Mesendoderm (in vitro differentiated cells): ENCODE measurements at regions not wholly inside any gene's neighbourhood (a gene's known extent, or its start where the extent isn't known, plus 50 kb on each side); places are given as distances from the start of the nearest gene placed in this dataset.

ENCODE experiments used
- DNase-seq: peaks from one replicate; pipeline ENCODE4 v3.0.0; 2013
- H2AK5ac ChIP-seq: 2 replicates; pipeline ENCODE4 v1.6.1; 2013; ENCODE audit warnings: low read length, inconsistent platforms
- H2BK120ac ChIP-seq: 2 replicates; pipeline ENCODE4 v1.6.1; 2013; ENCODE audit warnings: low read depth, mild to moderate bottlenecking, low read length, moderate library complexity, mixed read lengths
- H2BK15ac ChIP-seq: replicated peaks from 2 replicates; pipeline ENCODE4 v1.6.1; 2013; ENCODE audit warnings: low read depth, mild to moderate bottlenecking, moderate library complexity
- H2BK5ac ChIP-seq: 2 replicates; pipeline ENCODE4 v1.6.1; 2013; ENCODE audit warnings: low read length, inconsistent platforms
- H3K18ac ChIP-seq: 2 replicates; pipeline ENCODE4 v1.6.1; 2013; ENCODE audit warnings: mild to moderate bottlenecking, low read length, mixed read lengths
- H3K23ac ChIP-seq: one replicate; pipeline ENCODE4 v1.6.1; 2013; ENCODE audit warnings: low read length
- H3K27ac ChIP-seq: 2 replicates; pipeline ENCODE4 v1.5.1; 2013; ENCODE audit warnings: low read depth, mild to moderate bottlenecking, inconsistent platforms, low read length, moderate library complexity
- H3K27me3 ChIP-seq: 2 replicates; pipeline ENCODE4 v1.6.1; 2013; ENCODE audit warnings: low read length, control low read depth, mild to moderate bottlenecking, inconsistent platforms; ENCODE audit not compliant: insufficient read depth, poor library complexity
- H3K36me3 ChIP-seq: 2 replicates; pipeline ENCODE4 v1.6.1; 2013; ENCODE audit warnings: low read length, inconsistent platforms; ENCODE audit not compliant: control insufficient read depth, insufficient read depth
- H3K4ac ChIP-seq: one replicate; pipeline ENCODE4 v1.6.1; 2013; ENCODE audit warnings: low read depth, mild to moderate bottlenecking, low read length, moderate library complexity
- H3K4me1 ChIP-seq: 2 replicates; pipeline ENCODE4 v1.6.1; 2013; ENCODE audit warnings: low read depth, low read length, inconsistent platforms; ENCODE audit not compliant: control insufficient read depth
- H3K4me2 ChIP-seq: 2 replicates; pipeline ENCODE4 v1.6.1; 2013; ENCODE audit warnings: low read length
- H3K4me3 ChIP-seq: 2 replicates; pipeline ENCODE4 v1.5.1; 2013; ENCODE audit warnings: mild to moderate bottlenecking, low read length
- H3K56ac ChIP-seq: one replicate; pipeline ENCODE4 v1.6.1; 2013; ENCODE audit warnings: low read length
- H3K79me1 ChIP-seq: 2 replicates; pipeline ENCODE4 v1.6.1; 2013; ENCODE audit warnings: low read length, inconsistent platforms
- H3K79me2 ChIP-seq: 2 replicates; pipeline ENCODE4 v1.6.1; 2013; ENCODE audit warnings: mild to moderate bottlenecking, low read length; ENCODE audit not compliant: control insufficient read depth, insufficient read depth
- H3K9ac ChIP-seq: 2 replicates; pipeline ENCODE4 v1.6.1; 2013; ENCODE audit warnings: low read length, inconsistent platforms
- H4K5ac ChIP-seq: one replicate; pipeline ENCODE4 v1.6.1; 2013; ENCODE audit warnings: low read length
- H4K8ac ChIP-seq: one replicate; pipeline ENCODE4 v1.6.1; 2013; ENCODE audit warnings: low read depth, mild to moderate bottlenecking, control low read depth, low read length, moderate library complexity
- WGBS: extraction: QIAGEN DNeasy Blood & Tissue Kit; methylation state at CpG from one replicate; pipeline ENCODE4 v1.1.7; 2013; ENCODE audit warnings: low lambda C conversion rate, missing lambda C conversion rate; ENCODE audit not compliant: insufficient coverage; ENCODE audit errors: extremely low coverage; 5-methylcytosine and 5-hydroxymethylcytosine counted together

GRCh38 chr5:2283481-2284045 lies 400.8 kb upstream of the IRX4 start:
- Histone ChIP-seq H3K36me3 (no peaks in the 10 kb centered on the region), H3K56ac (no peak overlapping the region), H3K27me3 (no peaks in the 10 kb centered on the region), H2AK5ac (no peak overlapping the region), H2BK15ac (no peak overlapping the region), H3K27ac (no peak overlapping the region), H3K79me1 (no peaks in the 10 kb centered on the region), H4K8ac (no peak overlapping the region), H3K9ac (no peak overlapping the region), H2BK120ac (no peak overlapping the region), H3K4me3 (no peak overlapping the region), H4K5ac (no peak overlapping the region), H3K23ac (no peak overlapping the region), H3K79me2 (no peaks in the 10 kb centered on the region), H3K18ac (no peak overlapping the region), H3K4ac (no peak overlapping the region), H3K4me2 (no peak overlapping the region), H2BK5ac (no peak overlapping the region), H3K4me1 (no peaks in the 10 kb centered on the region)
- no peak for DNase-seq
- no CpG with 5 or more reads among the region's 10 CpGs for WGBS

- Histone ChIP-seq H3K56ac (no peak overlapping the region), H2BK120ac (no peak overlapping the region), H2BK5ac (no peak overlapping the region), H3K4me1 (no peaks in the 10 kb centered on the region), H3K27ac (no peak overlapping the region), H2BK15ac (no peak overlapping the region), H4K5ac (no peak overlapping the region), H3K4ac (no peak overlapping the region), H3K4me3 (no peak overlapping the region), H2AK5ac (no peak overlapping the region), H4K8ac (no peak overlapping the region), H3K9ac (no peak overlapping the region), H3K27me3 (no peaks in the 10 kb centered on the region), H3K79me1 (no peaks in the 10 kb centered on the region), H3K23ac (no peak overlapping the region), H3K18ac (no peak overlapping the region), H3K4me2 (no peak overlapping the region), H3K79me2 (no peaks in the 10 kb centered on the region), H3K36me3 (no peaks in the 10 kb centered on the region)
- no CpG with 5 or more reads among the region's 7 CpGs for WGBS
- no peak for DNase-seq
Measured at GRCh38 chr5:2282893-2283292, 400.2 kb upstream of the IRX4 start.

GRCh38 chr5:2282034-2282690 lies 399.4 kb upstream of the IRX4 start:
- Histone ChIP-seq H3K4me1 (no peaks in the 10 kb centered on the region), H3K4me3 (no peak overlapping the region), H2BK5ac (no peak overlapping the region), H3K4me2 (no peak overlapping the region), H3K36me3 (no peaks in the 10 kb centered on the region), H2AK5ac (no peak overlapping the region), H3K9ac (no peak overlapping the region), H3K27me3 (no peaks in the 10 kb centered on the region), H4K5ac (no peak overlapping the region), H3K27ac (no peak overlapping the region), H3K79me2 (no peaks in the 10 kb centered on the region), H2BK120ac (no peak overlapping the region), H4K8ac (no peak overlapping the region), H3K56ac (no peak overlapping the region), H3K23ac (no peak overlapping the region), H3K18ac (no peak overlapping the region), H3K79me1 (no peaks in the 10 kb centered on the region), H2BK15ac (no peak overlapping the region), H3K4ac (no peak overlapping the region)
- no peak for DNase-seq
- no CpG with 5 or more reads among the region's 11 CpGs for WGBS

GRCh38 chr5:2281446-2281845 lies 398.7 kb upstream of the IRX4 start:
- Histone ChIP-seq H3K18ac (no peak overlapping the region), H3K4me1 (no peaks in the 10 kb centered on the region), H4K8ac (no peak overlapping the region), H2BK120ac (no peak overlapping the region), H2BK15ac (no peak overlapping the region), H3K4ac (no peak overlapping the region), H2AK5ac (no peak overlapping the region), H3K56ac (no peak overlapping the region), H3K27me3 (no peaks in the 10 kb centered on the region), H3K4me2 (no peak overlapping the region), H3K9ac (no peak overlapping the region), H3K4me3 (no peak overlapping the region), H3K36me3 (no peaks in the 10 kb centered on the region), H3K27ac (no peak overlapping the region), H2BK5ac (no peak overlapping the region), H3K79me2 (no peaks in the 10 kb centered on the region), H4K5ac (no peak overlapping the region), H3K79me1 (no peaks in the 10 kb centered on the region), H3K23ac (no peak overlapping the region)
- no CpG with 5 or more reads among the region's 3 CpGs for WGBS
- no peak for DNase-seq

GRCh38 chr5:2280318-2280717 lies 397.6 kb upstream of the IRX4 start:
- no CpG with 5 or more reads among the region's 3 CpGs for WGBS
- Histone ChIP-seq H2BK15ac (no peak overlapping the region), H2AK5ac (no peak overlapping the region), H3K4ac (no peak overlapping the region), H3K9ac (no peak overlapping the region), H2BK5ac (no peak overlapping the region), H3K4me1 (no peaks in the 10 kb centered on the region), H3K4me2 (no peak overlapping the region), H2BK120ac (no peak overlapping the region), H4K5ac (no peak overlapping the region), H3K56ac (no peak overlapping the region), H3K27me3 (no peaks in the 10 kb centered on the region), H3K18ac (no peak overlapping the region), H3K27ac (no peak overlapping the region), H3K23ac (no peak overlapping the region), H3K4me3 (no peak overlapping the region), H3K79me1 (no peaks in the 10 kb centered on the region), H3K36me3 (no peaks in the 10 kb centered on the region), H4K8ac (no peak overlapping the region), H3K79me2 (no peaks in the 10 kb centered on the region)
- DNase-seq: no peak
